ENCODE measurements at regions not wholly inside any gene's neighbourhood (a gene's known extent, or its start where the extent isn't known, plus 50 kb on each side); places are given as distances from the start of the nearest gene placed in this dataset.

- TF ChIP-seq, protein P1, sequence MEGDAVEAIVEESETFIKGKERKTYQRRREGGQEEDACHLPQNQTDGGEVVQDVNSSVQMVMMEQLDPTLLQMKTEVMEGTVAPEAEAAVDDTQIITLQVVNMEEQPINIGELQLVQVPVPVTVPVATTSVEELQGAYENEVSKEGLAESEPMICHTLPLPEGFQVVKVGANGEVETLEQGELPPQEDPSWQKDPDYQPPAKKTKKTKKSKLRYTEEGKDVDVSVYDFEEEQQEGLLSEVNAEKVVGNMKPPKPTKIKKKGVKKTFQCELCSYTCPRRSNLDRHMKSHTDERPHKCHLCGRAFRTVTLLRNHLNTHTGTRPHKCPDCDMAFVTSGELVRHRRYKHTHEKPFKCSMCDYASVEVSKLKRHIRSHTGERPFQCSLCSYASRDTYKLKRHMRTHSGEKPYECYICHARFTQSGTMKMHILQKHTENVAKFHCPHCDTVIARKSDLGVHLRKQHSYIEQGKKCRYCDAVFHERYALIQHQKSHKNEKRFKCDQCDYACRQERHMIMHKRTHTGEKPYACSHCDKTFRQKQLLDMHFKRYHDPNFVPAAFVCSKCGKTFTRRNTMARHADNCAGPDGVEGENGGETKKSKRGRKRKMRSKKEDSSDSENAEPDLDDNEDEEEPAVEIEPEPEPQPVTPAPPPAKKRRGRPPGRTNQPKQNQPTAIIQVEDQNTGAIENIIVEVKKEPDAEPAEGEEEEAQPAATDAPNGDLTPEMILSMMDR (IDR thresholded peaks at IDR 0.05; ENCODE audit: low read depth, low read length): no peak
- TF ChIP-seq MYC (IDR thresholded peaks at IDR 0.05; ENCODE audit: low read depth, low read length): no peak
Observed at GRCh38 chr18:11516751-11517503, 92.5 kb upstream of the SLC35G4 start.
